Aorta (tissue), 5 donors: ENCODE measurements at regions not wholly inside any gene's neighbourhood (a gene's known extent, or its start where the extent isn't known, plus 50 kb on each side); places are given as distances from the start of the nearest gene placed in this dataset.
A peak's percentile ranks its signal among the peaks of the same experiment; 100 is the strongest.
"Not testable (repeated sequence)": the region's sequence is repeated elsewhere in the genome, so short reads cannot be mapped to it uniquely, and the experiment has no call there.

Experiments
- ATAC-seq: fragments of 200-7000 bp; cut with Tn5 transposase; one replicate; pipeline ENCODE4 v1.9.1; 2022; ENCODE audit warnings: moderate library complexity; ENCODE audit not compliant: low FRiP score
- DNase-seq, 2 donors: peaks; one replicate each; pipeline ENCODE4 v3.0.0-alpha.2; 2020
- H3K27ac ChIP-seq, 2 donors: one replicate each; pipeline ENCODE4 v1.5.1; 2013; ENCODE audit warnings: low read length in 2 of 2, mild to moderate bottlenecking in 2 of 2, moderate library complexity in 2 of 2, control low read depth in 1 of 2, inconsistent platforms in 1 of 2, low read depth in 1 of 2
- H3K27me3 ChIP-seq, 2 donors: one replicate each; pipeline ENCODE4 v1.6.1; 2013; ENCODE audit warnings: control low read depth in 1 of 2, low read length in 1 of 2, mild to moderate bottlenecking in 1 of 2, moderate library complexity in 1 of 2; ENCODE audit not compliant: insufficient read depth in 2 of 2, control insufficient read depth in 1 of 2
- H3K36me3 ChIP-seq, 2 donors: one replicate each; pipeline ENCODE4 v1.6.1; 2013; ENCODE audit warnings: control low read depth in 1 of 2, low read length in 1 of 2, mild to moderate bottlenecking in 1 of 2; ENCODE audit not compliant: insufficient read depth in 2 of 2, control insufficient read depth in 1 of 2
- H3K4me1 ChIP-seq, 2 donors: one replicate each; pipeline ENCODE4 v1.6.1; 2013; ENCODE audit warnings: low read length in 2 of 2, control low read depth in 1 of 2, mild to moderate bottlenecking in 1 of 2, moderate library complexity in 1 of 2; ENCODE audit not compliant: insufficient read depth in 2 of 2, control insufficient read depth in 1 of 2
- H3K4me3 ChIP-seq, 2 donors: one replicate each; pipeline ENCODE4 v1.5.1; 2013; ENCODE audit warnings: low read length in 2 of 2, control low read depth in 1 of 2, mild to moderate bottlenecking in 1 of 2
- H3K9me3 ChIP-seq: one replicate; pipeline ENCODE4 v1.6.1; 2013; ENCODE audit warnings: mild to moderate bottlenecking, low read length; ENCODE audit not compliant: control insufficient read depth
- WGBS, 2 donors: extraction: QIAGEN DNeasy Blood & Tissue Kit; methylation state at CpG; one replicate each; pipeline ENCODE4 v1.1.7; 2013; 5-methylcytosine and 5-hydroxymethylcytosine counted together
- intact Hi-C, 2 donors: fragments of 100-400 bp; cut with DNase I; formaldehyde crosslinking; loops; one replicate each; pipeline versions ENCODE4 v1.14.2 to v1.15.0; 2022
- donor health status: healthy with polysubstance abuse.
- donor health status: Bipolar disorder and iron deficiency.
- donor health status: DM: no; HTN: no; CAD: no.
- donor health status: DM: no; HTN: no; CAD: no.
- donor health status: DM: yes; HTN: yes; CAD: no.

DNA sequence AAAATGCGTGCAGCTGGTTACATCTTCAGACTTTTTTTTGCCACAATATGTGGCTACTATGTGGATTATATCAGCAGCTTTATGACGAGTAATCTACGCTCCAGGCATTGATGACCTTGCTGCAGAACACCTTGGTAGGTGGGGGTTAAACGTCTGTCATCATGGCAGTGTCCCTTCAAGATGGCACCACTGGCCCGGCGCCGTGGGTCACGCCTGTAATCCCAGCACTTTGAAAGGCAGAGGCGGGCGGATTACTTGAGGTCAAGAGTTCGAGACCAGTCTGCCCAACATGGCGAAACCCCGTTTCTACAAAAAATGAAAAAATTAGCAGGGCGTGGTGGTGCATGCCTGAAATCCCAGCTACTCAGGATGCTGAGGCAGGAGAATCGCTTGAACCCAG lies 177.5 kb downstream of the AEBP2 start:
- no peak for ATAC-seq
- H3K9me3 ChIP-seq, result no peaks in the 10 kb centered on the region
- WGBS, 2 donors, result 96 to 97% methylated on average over 15 of the region's 15 CpGs
- H3K4me1 ChIP-seq, result no peaks in the 10 kb centered on the region
- intact Hi-C loops, result no loop called here
- no peaks in the 10 kb centered on the region for H3K27me3 ChIP-seq
- DNase-seq, result no peak
- H3K36me3 ChIP-seq, result no peaks in the 10 kb centered on the region
- H3K4me3 ChIP-seq, result no peak overlapping the region
- H3K27ac ChIP-seq, result no peak overlapping the region

DNA sequence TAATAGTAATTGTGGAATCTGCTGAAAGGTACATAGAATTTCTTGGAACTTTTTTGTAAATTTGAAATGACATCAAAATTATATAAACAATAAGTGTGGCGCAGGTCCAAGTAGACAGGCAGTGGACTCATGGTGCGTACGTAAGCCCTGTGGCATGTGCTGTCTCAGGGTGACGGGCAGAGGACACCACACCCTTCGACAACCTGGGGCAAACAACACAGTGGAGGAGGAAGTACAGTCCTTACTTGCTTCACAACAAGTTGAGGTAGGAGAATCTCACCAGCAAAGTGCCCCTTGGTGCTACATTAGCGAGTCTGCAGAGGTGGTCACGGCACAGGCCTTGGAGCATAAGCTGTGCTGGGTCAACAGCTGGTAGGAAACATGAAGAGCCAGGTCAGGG lies 180.9 kb downstream of the AEBP2 start:
- Histone ChIP-seq H3K27ac (no peak overlapping the region), H3K9me3 (no peaks in the 10 kb centered on the region), H3K4me1 (no peaks in the 10 kb centered on the region), H3K27me3 (no peaks in the 10 kb centered on the region), H3K4me3 (no peak overlapping the region), H3K36me3 (no peaks in the 10 kb centered on the region)
- no peak for ATAC-seq
- WGBS, 2 donors, result 78 to 88% methylated on average over 7 of the region's 7 CpGs
- peak in 1 of 2 donors; percentile 57 for DNase-seq
- intact Hi-C loops, result no loop called here

DNA sequence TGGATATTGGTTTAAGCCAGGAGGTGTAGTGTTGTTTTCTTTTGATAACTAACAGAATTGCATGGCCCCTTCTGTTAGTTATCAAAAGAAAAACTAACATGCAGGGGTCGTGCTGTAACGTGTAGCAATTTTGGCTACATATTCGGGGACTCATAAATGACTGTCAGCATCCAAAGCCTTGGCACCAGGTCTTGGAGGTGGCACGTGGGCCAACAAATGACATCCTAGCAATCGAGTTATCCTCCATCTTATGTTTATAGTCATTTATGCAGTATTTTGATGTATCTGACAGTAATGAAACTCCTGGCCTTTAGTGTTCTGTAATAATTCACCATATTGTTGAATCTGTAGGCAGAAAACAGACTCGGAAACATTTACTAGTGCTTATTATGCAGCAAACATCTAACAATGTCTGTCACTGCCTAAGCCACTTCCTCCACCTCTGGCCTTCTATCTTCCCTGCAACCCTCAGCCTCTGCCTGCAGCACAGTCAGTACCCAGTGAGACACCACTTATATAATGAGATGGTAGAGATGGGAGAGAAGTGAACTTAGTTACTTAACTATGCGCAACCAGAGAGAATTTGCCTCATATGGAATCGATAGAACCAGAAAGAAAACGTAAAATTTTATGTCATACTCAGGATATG lies 184.6 kb downstream of the AEBP2 start:
- no peak overlapping the region for H3K27ac ChIP-seq
- intact Hi-C loops, result no loop called here
- H3K4me1 ChIP-seq, result no peaks in the 10 kb centered on the region
- WGBS, 2 donors, result 55 to 63% methylated on average over 9 of the region's 9 CpGs
- peaks cover 0 to 2% of the 10 kb centered on the region in 2 donors for H3K36me3 ChIP-seq
- peaks cover 2% of the 10 kb centered on the region for H3K9me3 ChIP-seq
- H3K4me3 ChIP-seq, result no peak overlapping the region
- no peaks in the 10 kb centered on the region for H3K27me3 ChIP-seq
- ATAC-seq (no peak), DNase-seq (no peak)

DNA sequence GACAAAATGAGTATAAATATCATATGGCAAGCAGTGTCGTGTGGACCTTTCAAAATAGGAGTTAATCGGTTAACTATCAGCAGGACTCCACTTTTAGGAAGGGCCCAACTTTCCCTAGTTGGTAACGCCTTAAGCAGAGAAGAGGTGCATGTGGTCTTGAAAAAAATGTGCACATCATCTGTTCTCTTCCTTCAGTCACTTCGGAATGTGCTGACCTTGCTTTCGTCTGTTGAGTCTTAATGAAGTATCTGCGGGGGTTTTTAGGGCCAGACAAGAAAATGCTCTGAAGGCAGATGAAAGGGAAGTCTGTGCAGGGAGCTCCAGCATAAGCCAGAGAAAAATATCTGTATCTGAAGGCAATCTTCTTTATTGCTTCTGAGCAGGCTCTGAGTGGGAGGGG lies 185.2 kb downstream of the AEBP2 start:
- Histone ChIP-seq H3K4me1 (no peaks in the 10 kb centered on the region), H3K27ac (no peak overlapping the region), H3K9me3 (peaks cover 2% of the 10 kb centered on the region), H3K27me3 (no peaks in the 10 kb centered on the region), H3K36me3 (peaks cover 0 to 2% of the 10 kb centered on the region in 2 donors), H3K4me3 (no peak overlapping the region)
- 93 to 95% methylated on average over 6 of the region's 6 CpGs for WGBS, 2 donors
- DNase-seq (no peak), ATAC-seq (no peak)
- intact Hi-C loops, result no loop called here

DNA sequence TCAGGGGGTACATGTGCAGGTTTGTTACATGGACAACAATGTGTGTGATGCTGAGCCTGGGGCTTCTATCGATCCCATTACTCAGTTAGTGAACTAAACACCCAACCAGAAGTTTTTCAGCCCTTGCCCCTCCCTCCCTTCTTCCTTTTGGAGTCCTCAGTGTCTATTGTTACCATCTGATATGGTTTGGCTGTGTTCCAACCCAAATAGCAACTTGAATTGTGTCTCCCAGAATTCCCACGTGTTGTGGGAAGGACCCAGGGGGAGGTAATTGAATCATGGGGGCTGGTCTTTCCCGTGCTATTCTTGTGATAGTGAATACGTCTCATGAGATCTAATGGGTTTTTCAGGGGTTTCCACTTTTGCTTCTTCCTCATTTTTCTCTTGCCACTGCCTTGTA lies 186.3 kb downstream of the AEBP2 start:
- H3K4me1 ChIP-seq, ATAC-seq, H3K4me3 ChIP-seq, H3K9me3 ChIP-seq, intact Hi-C loops, H3K27me3 ChIP-seq, H3K27ac ChIP-seq, DNase-seq, H3K36me3 ChIP-seq: not testable (repeated sequence)
- WGBS, 2 donors, result 24 to 35% methylated on average over 4 of the region's 4 CpGs

DNA sequence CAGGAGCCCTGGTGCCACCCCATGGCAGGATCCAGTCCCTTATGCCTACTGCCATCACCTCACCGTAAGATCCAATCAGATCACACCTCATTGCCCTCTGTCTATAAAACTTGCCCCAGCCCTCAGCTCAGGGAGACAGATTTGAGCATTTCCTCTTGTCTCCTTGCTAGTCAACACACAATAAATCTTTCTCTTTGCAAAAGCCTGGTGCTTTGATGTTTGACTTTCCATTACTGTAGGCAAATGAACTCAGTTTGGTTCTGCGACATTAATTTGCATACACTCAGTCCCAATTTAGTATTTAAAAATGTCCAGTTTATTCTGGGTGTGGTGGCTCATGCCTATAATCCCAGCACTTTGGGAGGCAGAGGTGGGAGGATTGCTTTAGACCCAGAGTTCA lies 188.4 kb downstream of the AEBP2 start:
- ATAC-seq, result no peak
- Histone ChIP-seq H3K4me1 (no peaks in the 10 kb centered on the region), H3K4me3 (no peak overlapping the region), H3K36me3 (peaks cover 0 to 2% of the 10 kb centered on the region in 2 donors), H3K27ac (no peak overlapping the region), H3K9me3 (peaks cover 2% of the 10 kb centered on the region), H3K27me3 (no peaks in the 10 kb centered on the region)
- WGBS, 2 donors, result 69 to 98% methylated on average over 2 of the region's 2 CpGs
- no peak for DNase-seq
- intact Hi-C loops, result no loop called here

DNA sequence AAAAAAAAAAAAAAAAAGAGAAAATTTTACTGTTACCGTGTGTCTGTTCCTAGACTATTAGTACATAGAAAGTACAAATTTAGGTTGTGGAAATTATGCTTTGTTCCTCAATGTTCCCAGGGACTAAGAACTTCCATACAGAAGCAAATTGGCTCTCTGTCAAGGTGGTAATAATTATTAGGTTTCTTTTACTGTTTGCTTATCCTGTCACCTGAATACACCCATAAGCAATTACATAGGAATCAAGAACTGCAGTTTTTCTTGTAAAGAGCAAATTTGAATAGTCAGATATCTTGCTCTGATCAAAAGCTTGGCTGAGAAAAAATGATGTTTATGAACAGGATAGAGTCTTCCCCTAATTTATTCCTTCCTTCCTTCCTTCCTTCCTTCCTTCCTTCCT lies 191.2 kb downstream of the AEBP2 start:
- no peak overlapping the region for H3K4me3 ChIP-seq
- ATAC-seq (no peak), DNase-seq (no peak)
- H3K4me1 ChIP-seq, result no peaks in the 10 kb centered on the region
- WGBS, 2 donors, result 65 to 67% methylated on average over 1 of the region's 1 CpG
- no peaks in the 10 kb centered on the region for H3K27me3 ChIP-seq
- intact Hi-C loops, result no loop called here
- H3K27ac ChIP-seq, result no peak overlapping the region
- peaks cover 2% of the 10 kb centered on the region for H3K9me3 ChIP-seq
- peaks cover 0 to 2% of the 10 kb centered on the region in 2 donors for H3K36me3 ChIP-seq

DNA sequence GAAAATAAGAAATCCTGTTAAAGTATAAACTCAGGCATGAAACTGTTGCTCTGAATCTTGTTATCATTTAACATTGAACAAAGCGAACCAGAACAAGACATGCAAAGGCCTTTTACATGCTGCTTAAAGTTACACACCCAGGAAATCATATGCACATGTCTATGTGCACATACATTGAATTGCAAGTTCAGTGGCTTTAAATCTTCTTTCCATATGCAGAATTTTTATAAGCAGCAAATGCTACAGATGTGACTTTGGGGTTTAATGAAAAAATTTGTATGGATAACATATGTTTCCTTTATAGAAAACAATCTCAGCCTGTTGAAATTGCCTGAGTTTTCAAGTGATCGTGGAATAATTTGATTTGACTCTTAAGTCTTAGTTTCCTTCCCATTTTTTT lies 193.9 kb downstream of the AEBP2 start:
- no peak overlapping the region for H3K4me3 ChIP-seq
- H3K4me1 ChIP-seq, result no peaks in the 10 kb centered on the region
- H3K27ac ChIP-seq, result no peak overlapping the region
- H3K27me3 ChIP-seq, result no peaks in the 10 kb centered on the region
- peaks cover 0 to 2% of the 10 kb centered on the region in 2 donors for H3K36me3 ChIP-seq
- DNase-seq (no peak), ATAC-seq (no peak)
- WGBS, 2 donors, result 91 to 96% methylated on average over 2 of the region's 2 CpGs
- no peaks in the 10 kb centered on the region for H3K9me3 ChIP-seq
- intact Hi-C loops, result no loop called here

DNA sequence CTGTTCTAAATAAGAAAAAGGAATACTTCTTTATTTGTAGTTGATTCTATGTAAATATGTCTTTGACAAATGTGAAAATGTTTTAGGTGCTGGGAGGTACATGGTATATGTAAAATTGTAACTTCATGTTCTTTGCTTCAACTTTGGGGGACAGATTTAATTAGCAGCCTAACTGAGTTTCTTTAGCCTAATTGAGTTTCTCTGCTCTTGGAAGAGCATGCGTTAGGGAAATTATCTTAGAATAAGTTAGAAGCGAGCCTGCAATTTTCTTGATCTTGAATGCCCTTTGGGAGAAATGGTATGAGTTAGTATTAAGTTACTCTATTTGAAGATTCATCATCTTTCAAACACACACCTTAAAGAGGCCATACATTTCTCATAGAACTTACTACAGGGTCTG lies 194.3 kb downstream of the AEBP2 start:
- ATAC-seq, result no peak
- H3K36me3 ChIP-seq, result no peaks in the 10 kb centered on the region
- H3K27ac ChIP-seq, result no peak overlapping the region
- WGBS, 2 donors, result 97 to 98% methylated on average over 2 of the region's 2 CpGs
- no peaks in the 10 kb centered on the region for H3K9me3 ChIP-seq
- intact Hi-C loops, result no loop called here
- DNase-seq, result no peak
- no peaks in the 10 kb centered on the region for H3K4me1 ChIP-seq
- no peaks in the 10 kb centered on the region for H3K27me3 ChIP-seq
- no peak overlapping the region for H3K4me3 ChIP-seq
